GM12892 (cell line): ENCODE measurements at regions not wholly inside any gene's neighbourhood (a gene's known extent, or its start where the extent isn't known, plus 50 kb on each side); places are given as distances from the start of the nearest gene placed in this dataset.

ENCODE experiments used
- POLR2A ChIP-seq: IDR thresholded peaks from 2 replicates; pipeline ENCODE4 v1.6.1; 2011; ENCODE audit warnings: low read depth, low read length, control low read depth
- POLR2AphosphoS5 ChIP-seq: IDR thresholded peaks from 2 replicates; pipeline ENCODE4 v1.6.1; 2011; ENCODE audit warnings: low read depth, low read length, control low read depth
- TAF1 ChIP-seq: IDR thresholded peaks from 2 replicates; pipeline ENCODE4 v1.6.1; 2011; ENCODE audit warnings: low read depth, mild to moderate bottlenecking, control low read depth, low read length, borderline replicate concordance

GRCh38 chr12:5102261-5102789, 58.6 kb downstream of the KCNA5 start:
- TF ChIP-seq POLR2A (no peak), TAF1 (no peak), POLR2AphosphoS5 (no peak)
